Spleen (tissue), 7 donors: ENCODE measurements at regions not wholly inside any gene's neighbourhood (a gene's known extent, or its start where the extent isn't known, plus 50 kb on each side); places are given as distances from the start of the nearest gene placed in this dataset.

Experiments
- POLR2A ChIP-seq, 3 donors: fragments of 450-650 bp; IDR thresholded peaks; one replicate each; pipeline ENCODE4 v1.5.1; 2017; ENCODE audit warnings: antibody characterized with exemption in 3 of 3, mild to moderate bottlenecking in 1 of 3
- TF ChIP-seq, protein P1 (sequence below), 11 experiments: fragments of 200-600 bp in 7 of 11; fragments of 450-650 bp in 4 of 11; sonication (generic) in 4 of 11; IDR thresholded peaks in 8 of 11; conservative IDR thresholded peaks in 3 of 11; 1 replicate in 7 of 11; 2 replicates in 4 of 11; pipeline versions ENCODE4 v1.4.0 to v1.8.0; 2016 to 2021; ENCODE audit warnings: antibody characterized with exemption in 11 of 11, inconsistent platforms in 4 of 11, mild to moderate bottlenecking in 1 of 11
- donor health status: DM: no; HTN: no; CAD: no; lungs with moderate emphysema.
- donor health status: DM: no; HTN: no; CAD: no.
- donor health status: DM: no; HTN: no; CAD: no.

DNA sequence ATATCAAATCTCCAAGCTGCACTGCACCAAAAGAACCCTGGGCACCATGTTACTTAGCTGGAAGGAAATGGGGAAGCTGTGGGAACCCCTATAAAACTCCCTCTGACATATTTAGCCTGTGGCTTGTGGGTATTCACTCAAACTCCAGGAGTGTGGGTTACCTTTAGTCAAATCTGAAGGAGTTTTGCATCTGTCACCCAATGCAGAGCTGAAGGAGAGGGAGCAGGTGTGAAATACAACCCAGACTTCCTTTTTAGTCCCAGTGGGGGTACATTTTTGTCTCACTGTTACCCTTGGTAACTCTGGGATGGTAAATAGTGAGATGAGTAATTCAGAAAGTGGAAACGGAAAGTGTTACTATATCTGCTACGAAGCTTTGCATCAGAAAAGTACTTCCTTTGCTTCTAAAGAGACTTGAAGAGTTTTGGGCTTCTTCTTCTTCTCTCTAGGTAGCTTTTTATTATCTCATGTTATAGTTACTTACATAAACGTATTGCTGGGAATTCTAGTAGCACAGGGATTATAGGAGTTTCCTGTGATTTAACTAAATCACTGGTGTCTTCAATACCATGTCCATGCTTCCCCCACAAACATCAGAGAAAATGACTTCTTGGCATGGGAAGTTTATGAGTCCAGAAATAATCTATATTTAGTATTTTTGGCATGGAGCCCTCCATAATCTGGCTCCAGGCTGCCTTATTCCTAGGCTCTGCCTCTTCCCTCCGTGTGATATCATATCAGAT, 105.9 kb downstream of the AKAP11 start:
- TF ChIP-seq, protein P1, sequence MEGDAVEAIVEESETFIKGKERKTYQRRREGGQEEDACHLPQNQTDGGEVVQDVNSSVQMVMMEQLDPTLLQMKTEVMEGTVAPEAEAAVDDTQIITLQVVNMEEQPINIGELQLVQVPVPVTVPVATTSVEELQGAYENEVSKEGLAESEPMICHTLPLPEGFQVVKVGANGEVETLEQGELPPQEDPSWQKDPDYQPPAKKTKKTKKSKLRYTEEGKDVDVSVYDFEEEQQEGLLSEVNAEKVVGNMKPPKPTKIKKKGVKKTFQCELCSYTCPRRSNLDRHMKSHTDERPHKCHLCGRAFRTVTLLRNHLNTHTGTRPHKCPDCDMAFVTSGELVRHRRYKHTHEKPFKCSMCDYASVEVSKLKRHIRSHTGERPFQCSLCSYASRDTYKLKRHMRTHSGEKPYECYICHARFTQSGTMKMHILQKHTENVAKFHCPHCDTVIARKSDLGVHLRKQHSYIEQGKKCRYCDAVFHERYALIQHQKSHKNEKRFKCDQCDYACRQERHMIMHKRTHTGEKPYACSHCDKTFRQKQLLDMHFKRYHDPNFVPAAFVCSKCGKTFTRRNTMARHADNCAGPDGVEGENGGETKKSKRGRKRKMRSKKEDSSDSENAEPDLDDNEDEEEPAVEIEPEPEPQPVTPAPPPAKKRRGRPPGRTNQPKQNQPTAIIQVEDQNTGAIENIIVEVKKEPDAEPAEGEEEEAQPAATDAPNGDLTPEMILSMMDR (IDR thresholded peaks at IDR 0.05 in 8 of 11, conservative IDR thresholded peaks at IDR 0.05 in 3 of 11) = no peak
- TF ChIP-seq POLR2A (IDR thresholded peaks at IDR 0.05) = no peak
